Pancreas (tissue), 10 donors: ENCODE measurements at regions not wholly inside any gene's neighbourhood (a gene's known extent, or its start where the extent isn't known, plus 50 kb on each side); places are given as distances from the start of the nearest gene placed in this dataset.

Source experiments
- ATAC-seq, 4 donors: fragments of 200-7000 bp; cut with Tn5 transposase; one replicate each; pipeline versions ENCODE4 v1.8.0 to v1.9.1; 2020; ENCODE audit warnings: mild to moderate bottlenecking in 4 of 4, moderate library complexity in 4 of 4
- DNase-seq, 6 donors: peaks; one replicate each; pipeline ENCODE4 v3.0.0-alpha.2; 2020
- FAIRE-seq: peaks from 2 replicates; lab custom pipeline; 2012; peaks lifted over from hg19 to GRCh38; lab: Jason Lieb, UNC
- H3K27ac ChIP-seq, 4 donors: fragments of 200-600 bp; sonication (generic); 1 replicate in 3 of 4; 2 replicates in 1 of 4; pipeline versions ENCODE4 v1.5.0 to v1.8.0; 2020
- H3K27me3 ChIP-seq, 4 donors: fragments of 200-600 bp; one replicate each; pipeline ENCODE4 v1.8.0; 2021
- H3K36me3 ChIP-seq, 3 donors: fragments of 200-600 bp; sonication (generic) in 1 of 3; one replicate each; pipeline versions ENCODE4 v1.5.0 to v1.8.0; 2020 to 2021
- H3K4me1 ChIP-seq, 3 donors: fragments of 200-600 bp; one replicate each; pipeline ENCODE4 v1.8.0; 2021
- H3K4me3 ChIP-seq, 4 donors: fragments of 200-600 bp; sonication (generic) in 2 of 4; one replicate each; pipeline versions ENCODE4 v1.5.0 to v1.8.0; 2020 to 2021
- H3K9me3 ChIP-seq, 4 donors: fragments of 200-600 bp; one replicate each; pipeline ENCODE4 v1.8.0; 2021
- WGBS, 2 donors: extraction: QIAGEN DNeasy Blood & Tissue Kit; methylation state at CpG; one replicate each; pipeline ENCODE4 v1.1.7; 2013; 5-methylcytosine and 5-hydroxymethylcytosine counted together
- intact Hi-C, 3 donors: fragments of 100-400 bp; cut with DNase I; formaldehyde crosslinking; loops; one replicate each; pipeline versions ENCODE4 v1.11.1 to v1.14.2; 2022
- TF ChIP-seq, protein P1 (sequence below), 4 donors: fragments of 200-600 bp; sonication (generic) in 3 of 4; IDR thresholded peaks; one replicate each; pipeline versions ENCODE4 v1.5.0 to v1.8.0; 2021; ENCODE audit warnings: antibody characterized with exemption in 4 of 4
- donor health status: healthy with polysubstance abuse.
- donor health status: DM: no; HTN: no; CAD: no; lungs with moderate emphysema.
- donor health status: DM: no; HTN: no; CAD: no.
- donor health status: control.
- donor health status: control.
- donor health status: Bipolar disorder and iron deficiency.
- donor health status: DM: yes; HTN: yes; CAD: no.
- donor health status: DM: no; HTN: no; CAD: no.
- donor health status: DM: no; HTN: no; CAD: no.
- donor health status: DM: yes; HTN: yes; CAD: no.

DNA sequence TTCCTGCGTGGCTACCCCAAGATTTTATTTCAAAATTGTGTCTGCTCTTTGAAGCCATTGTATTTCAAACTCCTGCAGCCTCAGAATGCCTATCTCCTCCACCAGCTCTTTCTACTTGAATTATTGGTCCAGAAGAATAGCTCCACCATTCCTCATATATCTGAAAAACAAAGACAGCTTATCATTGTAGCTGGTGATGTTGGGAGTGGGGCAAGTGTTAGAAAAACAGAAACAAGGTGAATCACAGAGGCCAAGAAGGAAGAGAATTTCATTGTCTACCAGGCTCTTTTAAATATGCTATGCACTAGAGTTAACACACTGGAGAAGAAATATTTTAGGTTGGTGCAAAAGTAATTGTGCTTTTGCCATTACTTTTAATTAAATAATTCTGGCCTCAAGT is 307.9 kb upstream of the ROPN1 start:
- no peak for DNase-seq
- Histone ChIP-seq H3K36me3 (no peaks in the 10 kb centered on the region), H3K4me1 (no peaks in the 10 kb centered on the region), H3K27ac (no peak overlapping the region), H3K27me3 (no peaks in the 10 kb centered on the region), H3K4me3 (no peak overlapping the region), H3K9me3 (no peaks in the 10 kb centered on the region)
- 82 to 100% methylated on average over 1 of the region's 1 CpG for WGBS, 2 donors
- TF ChIP-seq, protein P1, sequence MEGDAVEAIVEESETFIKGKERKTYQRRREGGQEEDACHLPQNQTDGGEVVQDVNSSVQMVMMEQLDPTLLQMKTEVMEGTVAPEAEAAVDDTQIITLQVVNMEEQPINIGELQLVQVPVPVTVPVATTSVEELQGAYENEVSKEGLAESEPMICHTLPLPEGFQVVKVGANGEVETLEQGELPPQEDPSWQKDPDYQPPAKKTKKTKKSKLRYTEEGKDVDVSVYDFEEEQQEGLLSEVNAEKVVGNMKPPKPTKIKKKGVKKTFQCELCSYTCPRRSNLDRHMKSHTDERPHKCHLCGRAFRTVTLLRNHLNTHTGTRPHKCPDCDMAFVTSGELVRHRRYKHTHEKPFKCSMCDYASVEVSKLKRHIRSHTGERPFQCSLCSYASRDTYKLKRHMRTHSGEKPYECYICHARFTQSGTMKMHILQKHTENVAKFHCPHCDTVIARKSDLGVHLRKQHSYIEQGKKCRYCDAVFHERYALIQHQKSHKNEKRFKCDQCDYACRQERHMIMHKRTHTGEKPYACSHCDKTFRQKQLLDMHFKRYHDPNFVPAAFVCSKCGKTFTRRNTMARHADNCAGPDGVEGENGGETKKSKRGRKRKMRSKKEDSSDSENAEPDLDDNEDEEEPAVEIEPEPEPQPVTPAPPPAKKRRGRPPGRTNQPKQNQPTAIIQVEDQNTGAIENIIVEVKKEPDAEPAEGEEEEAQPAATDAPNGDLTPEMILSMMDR (IDR thresholded peaks at IDR 0.05): no peak
- ATAC-seq: no peak
- no peak for FAIRE-seq
- intact Hi-C loops: no loop called here

DNA sequence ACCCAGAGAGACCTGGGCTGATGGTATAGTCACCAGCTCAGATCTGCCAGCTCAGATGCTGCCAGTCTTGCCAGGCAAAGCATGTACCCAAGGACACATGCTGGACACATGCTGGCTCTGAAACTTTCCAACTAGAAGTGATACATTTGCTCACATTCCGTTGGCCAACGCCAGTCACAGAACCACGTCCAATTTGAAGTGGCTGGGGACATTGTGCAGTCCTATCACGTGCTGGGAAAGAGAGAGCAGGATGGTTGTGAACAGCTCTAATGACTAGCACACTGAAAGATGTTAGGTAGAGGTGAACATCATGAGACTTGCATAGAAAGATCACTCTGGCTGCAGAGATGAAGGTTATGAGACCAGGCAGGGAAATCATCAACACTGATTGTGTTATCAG is 308.5 kb upstream of the ROPN1 start:
- no peak for FAIRE-seq

DNA sequence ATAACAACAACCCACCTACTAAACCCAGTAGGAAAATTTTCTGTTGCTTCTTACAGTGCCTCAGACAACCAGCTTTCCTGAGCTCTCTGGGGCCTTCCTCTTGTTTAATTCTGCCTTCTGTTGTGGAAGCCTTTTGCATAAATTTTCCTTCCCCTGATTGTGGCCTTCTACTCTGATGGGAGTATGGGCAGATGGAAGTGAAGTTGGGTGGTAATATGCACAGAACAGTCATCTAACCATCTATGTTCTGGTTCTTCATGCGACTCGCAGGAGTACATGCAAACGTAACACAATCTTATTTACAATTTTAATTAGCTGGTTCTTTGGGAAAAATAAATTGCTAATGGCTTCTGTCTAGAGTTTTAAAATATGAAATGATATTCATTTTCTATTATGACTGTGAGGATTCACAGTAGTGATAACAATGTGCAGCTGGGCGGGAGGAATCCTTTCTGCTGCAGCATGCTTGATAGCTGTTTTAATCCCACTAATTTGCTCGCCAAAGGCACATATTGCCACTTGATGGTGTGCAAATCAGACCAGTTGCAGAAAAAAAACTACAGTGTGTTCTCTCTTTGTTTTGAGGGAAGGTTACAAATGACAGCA is 311.5 kb upstream of the ROPN1 start:
- no peaks in the 10 kb centered on the region for H3K36me3 ChIP-seq
- DNase-seq: no peak
- H3K4me3 ChIP-seq: no peak overlapping the region
- H3K9me3 ChIP-seq: no peaks in the 10 kb centered on the region
- intact Hi-C loops: no loop called here
- TF ChIP-seq, protein P1 (IDR thresholded peaks at IDR 0.05): no peak
- H3K27me3 ChIP-seq: no peaks in the 10 kb centered on the region
- H3K27ac ChIP-seq: no peak overlapping the region
- no peaks in the 10 kb centered on the region for H3K4me1 ChIP-seq
- 93 to 94% methylated on average over 5 of the region's 5 CpGs for WGBS, 2 donors
- no peak for ATAC-seq
- FAIRE-seq: no peak

More for the DNA sequence above, 308.5 kb upstream of the ROPN1 start:
- 62 to 81% methylated on average over 4 of the region's 4 CpGs for WGBS, 2 donors
- Histone ChIP-seq H3K4me1 (no peaks in the 10 kb centered on the region), H3K4me3 (no peak overlapping the region), H3K36me3 (no peaks in the 10 kb centered on the region), H3K9me3 (no peaks in the 10 kb centered on the region), H3K27me3 (no peaks in the 10 kb centered on the region), H3K27ac (no peak overlapping the region)
- ATAC-seq (no peak), DNase-seq (no peak)
- intact Hi-C loops: no loop called here
- TF ChIP-seq, protein P1 (IDR thresholded peaks at IDR 0.05): no peak

DNA sequence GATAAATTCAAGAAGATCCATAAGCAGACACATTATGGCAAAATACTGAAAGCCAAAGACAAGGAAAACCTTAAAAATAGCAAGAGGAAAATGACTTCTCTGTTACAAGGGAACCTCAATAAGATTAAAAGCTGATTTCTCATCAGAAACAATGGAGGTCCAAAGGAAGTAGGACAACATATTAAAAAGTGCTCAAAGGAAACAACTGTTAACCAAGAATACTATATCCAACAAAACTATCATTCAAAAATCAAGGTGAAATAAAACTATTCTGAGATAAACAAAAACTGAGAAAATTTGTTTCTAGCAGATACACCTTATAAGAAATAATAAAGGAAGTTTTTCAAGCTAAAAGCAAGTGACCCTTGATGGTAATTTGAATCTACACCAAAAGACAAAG is 314.7 kb upstream of the ROPN1 start:
- Histone ChIP-seq H3K4me1 (no peaks in the 10 kb centered on the region), H3K27ac (no peak overlapping the region), H3K27me3 (no peaks in the 10 kb centered on the region), H3K36me3 (no peaks in the 10 kb centered on the region), H3K4me3 (no peak overlapping the region), H3K9me3 (no peaks in the 10 kb centered on the region)
- DNase-seq (no peak), ATAC-seq (no peak), FAIRE-seq (no peak)
- TF ChIP-seq, protein P1 (IDR thresholded peaks at IDR 0.05): no peak
- intact Hi-C loops: no loop called here

DNA sequence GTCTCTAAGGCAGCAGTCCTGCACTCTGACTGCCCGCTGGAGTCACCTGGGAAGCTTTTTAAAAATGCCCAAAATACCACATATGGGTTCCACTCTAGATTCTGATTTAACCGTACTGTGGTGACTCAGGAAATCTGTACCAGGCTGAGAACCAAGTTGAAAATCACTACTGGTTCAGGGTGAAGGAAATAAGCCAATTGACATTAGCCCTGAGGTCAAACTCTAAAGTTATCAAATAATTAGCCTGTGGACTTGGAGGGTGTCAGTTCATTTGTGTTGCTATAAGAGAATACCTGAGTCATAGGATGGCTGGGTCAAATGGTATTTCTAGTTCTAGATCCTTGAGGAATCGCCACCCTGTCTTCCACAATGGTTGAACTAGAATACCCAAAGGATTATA is 321.7 kb upstream of the ROPN1 start:
- no peak for DNase-seq
- intact Hi-C loops: no loop called here
- no peak for FAIRE-seq
- no peaks in the 10 kb centered on the region for H3K27me3 ChIP-seq
- no peak overlapping the region for H3K27ac ChIP-seq
- H3K9me3 ChIP-seq: no peaks in the 10 kb centered on the region
- TF ChIP-seq, protein P1 (IDR thresholded peaks at IDR 0.05): no peak
- no peak for ATAC-seq
- no peaks in the 10 kb centered on the region for H3K4me1 ChIP-seq
- WGBS, 2 donors: 97 to 98% methylated on average over 3 of the region's 3 CpGs
- H3K36me3 ChIP-seq: no peaks in the 10 kb centered on the region
- no peak overlapping the region for H3K4me3 ChIP-seq
